ENCODE measurements at regions not wholly inside any gene's neighbourhood (a gene's known extent, or its start where the extent isn't known, plus 50 kb on each side); places are given as distances from the start of the nearest gene placed in this dataset.

GRCh38 chr1:29851691-29852090 lies 615.4 kb downstream of the PTPRU start:
- peaks cover 3% of the 10 kb centered on the region for H3K27me3 Mint-ChIP-seq (ENCODE audit: insufficient read depth, unreplicated experiment)
- H3K27me3 ChIP-seq (replicated peaks; ENCODE audit: control insufficient read depth, insufficient read depth, low read length), result no peaks in the 10 kb centered on the region
- no peak overlapping the region for H3K27ac Mint-ChIP-seq (ENCODE audit: unreplicated experiment)
- TF ChIP-seq CTCF (IDR thresholded peaks at IDR 0.05; ENCODE audit: insufficient read depth in 1 of 2, low read depth in 1 of 2, low read length in 1 of 2, severe bottlenecking in 1 of 2, unreplicated experiment in 1 of 2), result no peak
- intact Hi-C loops (cut with micrococcal nuclease; ENCODE audit: unreplicated experiment), result no loop called here
- ChIA-PET POLR2A (no interaction called here), CTCF (no interaction called here)
- H3K36me3 ChIP-seq (ENCODE audit: control insufficient read depth, insufficient read depth, low read length), result no peaks in the 10 kb centered on the region
- H3K4me3 ChIP-seq (ENCODE audit: low read depth, low read length), result no peak overlapping the region
- H3K36me3 Mint-ChIP-seq (ENCODE audit: insufficient read depth, unreplicated experiment), result no peaks in the 10 kb centered on the region
- no peaks in the 10 kb centered on the region for H3K9me3 ChIP-seq
- no TSS peak for BruUV-seq (replicated peaks)
- H3K4me1 Mint-ChIP-seq (ENCODE audit: low read depth, unreplicated experiment), result no peaks in the 10 kb centered on the region
- no peaks in the 10 kb centered on the region for H3K9me3 Mint-ChIP-seq (ENCODE audit: unreplicated experiment)
- H3K4me3 Mint-ChIP-seq (ENCODE audit: unreplicated experiment), result no peak overlapping the region
- no peak for DNase-seq
- no peaks in the 10 kb centered on the region for H3K4me1 ChIP-seq

- H3K4me1 Mint-ChIP-seq (ENCODE audit: low read depth, unreplicated experiment), result no peaks in the 10 kb centered on the region
- TF ChIP-seq CTCF (IDR thresholded peaks at IDR 0.05; ENCODE audit: insufficient read depth in 1 of 2, low read depth in 1 of 2, low read length in 1 of 2, severe bottlenecking in 1 of 2, unreplicated experiment in 1 of 2), result no peak
Measured at GRCh38 chr1:29849991-29850757, 613.9 kb downstream of the PTPRU start.

GRCh38 chr1:29849038-29849750 lies 612.9 kb downstream of the PTPRU start:
- intact Hi-C loops (cut with micrococcal nuclease; ENCODE audit: unreplicated experiment), result no loop called here
- no TSS peak for BruUV-seq (replicated peaks)
- no peaks in the 10 kb centered on the region for H3K9me3 Mint-ChIP-seq (ENCODE audit: unreplicated experiment)
- Histone ChIP-seq H3K27me3 (replicated peaks; ENCODE audit: control insufficient read depth, insufficient read depth, low read length) (no peaks in the 10 kb centered on the region), H3K9me3 (no peaks in the 10 kb centered on the region), H3K4me3 (ENCODE audit: low read depth, low read length) (no peak overlapping the region), H3K4me1 (no peaks in the 10 kb centered on the region), H3K36me3 (ENCODE audit: control insufficient read depth, insufficient read depth, low read length) (no peaks in the 10 kb centered on the region)
- ChIA-PET POLR2A (no interaction called here), CTCF (no interaction called here)
- H3K27ac Mint-ChIP-seq (ENCODE audit: unreplicated experiment), result no peak overlapping the region
- TF ChIP-seq CTCF (IDR thresholded peaks at IDR 0.05; ENCODE audit: insufficient read depth in 1 of 2, low read depth in 1 of 2, low read length in 1 of 2, severe bottlenecking in 1 of 2, unreplicated experiment in 1 of 2), result peak; percentile 0 to 27
- H3K36me3 Mint-ChIP-seq (ENCODE audit: insufficient read depth, unreplicated experiment), result no peaks in the 10 kb centered on the region
- DNase-seq, result peak in 1 of 2 experiments; percentile 18
- H3K27me3 Mint-ChIP-seq (ENCODE audit: insufficient read depth, unreplicated experiment), result peaks cover 3% of the 10 kb centered on the region
- no peak overlapping the region for H3K4me3 Mint-ChIP-seq (ENCODE audit: unreplicated experiment)
- no peaks in the 10 kb centered on the region for H3K4me1 Mint-ChIP-seq (ENCODE audit: low read depth, unreplicated experiment)

More at GRCh38 chr1:29849991-29850757, 613.9 kb downstream of the PTPRU start:
- ChIA-PET CTCF (no interaction called here), POLR2A (no interaction called here)
- no peak for DNase-seq
- intact Hi-C loops (cut with micrococcal nuclease; ENCODE audit: unreplicated experiment), result no loop called here
- no peaks in the 10 kb centered on the region for H3K9me3 Mint-ChIP-seq (ENCODE audit: unreplicated experiment)
- no peaks in the 10 kb centered on the region for H3K36me3 Mint-ChIP-seq (ENCODE audit: insufficient read depth, unreplicated experiment)
- Histone ChIP-seq H3K36me3 (ENCODE audit: control insufficient read depth, insufficient read depth, low read length) (no peaks in the 10 kb centered on the region), H3K4me3 (ENCODE audit: low read depth, low read length) (no peak overlapping the region), H3K27me3 (replicated peaks; ENCODE audit: control insufficient read depth, insufficient read depth, low read length) (no peaks in the 10 kb centered on the region), H3K4me1 (no peaks in the 10 kb centered on the region), H3K9me3 (no peaks in the 10 kb centered on the region)
- H3K4me3 Mint-ChIP-seq (ENCODE audit: unreplicated experiment), result no peak overlapping the region
- BruUV-seq (replicated peaks), result no TSS peak
- H3K27ac Mint-ChIP-seq (ENCODE audit: unreplicated experiment), result no peak overlapping the region
- peaks cover 3% of the 10 kb centered on the region for H3K27me3 Mint-ChIP-seq (ENCODE audit: insufficient read depth, unreplicated experiment)
